Type B pancreatic cell (in vitro differentiated cells): ENCODE measurements at regions not wholly inside any gene's neighbourhood (a gene's known extent, or its start where the extent isn't known, plus 50 kb on each side); places are given as distances from the start of the nearest gene placed in this dataset.

Source experiments
- DNase-seq: peaks from one replicate; pipeline ENCODE4 v3.0.0; 2021; ENCODE audit warnings: mixed read lengths; ENCODE audit not compliant: unreplicated experiment; ENCODE audit errors: extremely low spot score
- H3K27ac Mint-ChIP-seq: 2 replicates; pipeline ENCODE4 v1.8.0; 2021; ENCODE audit warnings: mild to moderate bottlenecking, mixed read lengths
- H3K27me3 Mint-ChIP-seq: 2 replicates; pipeline ENCODE4 v1.8.0; 2021; ENCODE audit warnings: mixed read lengths
- H3K36me3 Mint-ChIP-seq: 2 replicates; pipeline ENCODE4 v1.8.0; 2021; ENCODE audit warnings: mixed read lengths
- H3K4me1 Mint-ChIP-seq: one replicate; pipeline ENCODE4 v1.8.0; 2021; ENCODE audit warnings: mixed read lengths; ENCODE audit not compliant: unreplicated experiment
- H3K4me3 Mint-ChIP-seq: 2 replicates; pipeline ENCODE4 v1.8.0; 2021; ENCODE audit warnings: mild to moderate bottlenecking, mixed read lengths
- H3K9me3 Mint-ChIP-seq: 2 replicates; pipeline ENCODE4 v1.8.0; 2021; ENCODE audit warnings: mixed read lengths
- TF ChIP-seq, protein P1 (sequence below): fragments of 200-600 bp; sonication (generic); conservative IDR thresholded peaks from 2 replicates; pipeline ENCODE4 v1.5.0; 2021; ENCODE audit warnings: antibody characterized with exemption, mild to moderate bottlenecking

DNA sequence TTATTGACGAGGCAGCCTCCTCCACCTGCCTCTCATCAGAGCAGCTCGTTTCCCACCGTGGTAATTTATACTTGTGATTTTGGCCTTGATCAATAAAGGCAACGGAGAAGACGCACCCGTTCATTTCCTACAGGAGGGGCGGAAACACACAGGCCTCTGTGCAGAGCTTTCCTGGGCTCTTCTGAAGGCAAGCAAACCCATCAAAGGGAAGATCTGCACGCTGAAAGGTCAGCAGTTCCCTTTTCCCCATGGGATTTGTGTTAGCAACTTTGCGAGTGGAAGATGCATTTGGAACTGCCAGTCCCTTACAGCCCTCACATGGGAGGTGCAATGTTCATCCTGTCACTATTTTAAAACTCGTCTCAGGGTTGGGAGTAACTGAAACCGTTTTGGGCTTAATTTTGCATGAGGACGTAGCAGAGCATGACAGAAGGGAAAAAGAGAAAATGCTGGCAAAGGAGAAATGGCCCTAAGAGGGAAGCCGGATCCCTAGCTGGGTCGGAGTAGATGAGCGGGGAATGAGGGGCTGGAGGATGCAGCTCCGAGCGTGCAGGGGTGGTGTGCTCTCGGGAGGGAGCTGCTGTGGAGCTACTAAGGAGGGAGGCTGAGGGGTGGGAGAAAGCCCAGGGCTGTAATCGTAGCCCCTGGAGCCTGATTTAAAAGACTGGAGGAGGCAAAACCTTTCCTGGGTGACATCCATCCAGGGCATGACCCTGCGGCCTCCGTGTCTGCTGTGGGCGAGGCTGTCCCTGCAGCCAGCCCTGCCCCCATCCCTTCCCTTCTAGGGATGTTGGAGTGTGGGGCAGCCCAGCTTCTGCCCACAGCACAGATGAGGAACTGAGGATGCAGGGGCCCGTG, 111.1 kb upstream of the FAM20C start:
- no peak overlapping the region for H3K27ac Mint-ChIP-seq
- no peak for DNase-seq
- H3K4me3 Mint-ChIP-seq, result no peak overlapping the region
- TF ChIP-seq, protein P1, sequence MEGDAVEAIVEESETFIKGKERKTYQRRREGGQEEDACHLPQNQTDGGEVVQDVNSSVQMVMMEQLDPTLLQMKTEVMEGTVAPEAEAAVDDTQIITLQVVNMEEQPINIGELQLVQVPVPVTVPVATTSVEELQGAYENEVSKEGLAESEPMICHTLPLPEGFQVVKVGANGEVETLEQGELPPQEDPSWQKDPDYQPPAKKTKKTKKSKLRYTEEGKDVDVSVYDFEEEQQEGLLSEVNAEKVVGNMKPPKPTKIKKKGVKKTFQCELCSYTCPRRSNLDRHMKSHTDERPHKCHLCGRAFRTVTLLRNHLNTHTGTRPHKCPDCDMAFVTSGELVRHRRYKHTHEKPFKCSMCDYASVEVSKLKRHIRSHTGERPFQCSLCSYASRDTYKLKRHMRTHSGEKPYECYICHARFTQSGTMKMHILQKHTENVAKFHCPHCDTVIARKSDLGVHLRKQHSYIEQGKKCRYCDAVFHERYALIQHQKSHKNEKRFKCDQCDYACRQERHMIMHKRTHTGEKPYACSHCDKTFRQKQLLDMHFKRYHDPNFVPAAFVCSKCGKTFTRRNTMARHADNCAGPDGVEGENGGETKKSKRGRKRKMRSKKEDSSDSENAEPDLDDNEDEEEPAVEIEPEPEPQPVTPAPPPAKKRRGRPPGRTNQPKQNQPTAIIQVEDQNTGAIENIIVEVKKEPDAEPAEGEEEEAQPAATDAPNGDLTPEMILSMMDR, result no peak
- no peaks in the 10 kb centered on the region for H3K9me3 Mint-ChIP-seq
- H3K36me3 Mint-ChIP-seq, result no peaks in the 10 kb centered on the region
- peaks cover 21% of the 10 kb centered on the region for H3K27me3 Mint-ChIP-seq
- H3K4me1 Mint-ChIP-seq, result peaks cover 14% of the 10 kb centered on the region

- H3K4me3 Mint-ChIP-seq, result no peak overlapping the region
- H3K36me3 Mint-ChIP-seq, result no peaks in the 10 kb centered on the region
- DNase-seq, result no peak
- H3K27me3 Mint-ChIP-seq, result peaks cover 21% of the 10 kb centered on the region
- H3K4me1 Mint-ChIP-seq, result peaks cover 14% of the 10 kb centered on the region
- TF ChIP-seq, protein P1, result no peak
- H3K27ac Mint-ChIP-seq, result no peak overlapping the region
- no peaks in the 10 kb centered on the region for H3K9me3 Mint-ChIP-seq
These were observed 110.2 kb upstream of the FAM20C start for GRCh38 chr7:81926-82756.

DNA sequence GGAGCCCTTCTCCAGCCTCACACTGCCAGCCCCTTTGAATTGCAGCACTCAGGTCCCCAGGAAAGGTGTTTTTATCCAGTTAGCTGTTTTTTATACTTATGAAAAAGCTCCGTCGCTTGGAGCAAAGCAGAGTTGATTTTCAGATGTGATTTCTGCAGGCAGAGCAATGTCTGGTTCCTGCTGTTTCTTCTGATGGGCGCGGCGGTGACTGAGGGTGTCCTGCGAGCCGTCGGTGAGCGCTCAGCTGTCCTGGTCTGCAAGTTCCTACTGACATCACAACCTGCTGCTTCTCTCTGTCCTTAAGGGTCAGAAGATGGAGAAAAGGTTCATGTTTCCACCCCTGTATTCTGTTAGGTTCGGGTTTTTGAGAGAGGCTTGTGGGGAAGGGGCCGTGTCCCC, 109.6 kb upstream of the FAM20C start:
- TF ChIP-seq, protein P1, result no peak
- no peaks in the 10 kb centered on the region for H3K36me3 Mint-ChIP-seq
- peaks cover 14% of the 10 kb centered on the region for H3K4me1 Mint-ChIP-seq
- H3K27ac Mint-ChIP-seq, result no peak overlapping the region
- H3K4me3 Mint-ChIP-seq, result no peak overlapping the region
- H3K27me3 Mint-ChIP-seq, result peaks cover 21% of the 10 kb centered on the region
- no peaks in the 10 kb centered on the region for H3K9me3 Mint-ChIP-seq
- no peak for DNase-seq

DNA sequence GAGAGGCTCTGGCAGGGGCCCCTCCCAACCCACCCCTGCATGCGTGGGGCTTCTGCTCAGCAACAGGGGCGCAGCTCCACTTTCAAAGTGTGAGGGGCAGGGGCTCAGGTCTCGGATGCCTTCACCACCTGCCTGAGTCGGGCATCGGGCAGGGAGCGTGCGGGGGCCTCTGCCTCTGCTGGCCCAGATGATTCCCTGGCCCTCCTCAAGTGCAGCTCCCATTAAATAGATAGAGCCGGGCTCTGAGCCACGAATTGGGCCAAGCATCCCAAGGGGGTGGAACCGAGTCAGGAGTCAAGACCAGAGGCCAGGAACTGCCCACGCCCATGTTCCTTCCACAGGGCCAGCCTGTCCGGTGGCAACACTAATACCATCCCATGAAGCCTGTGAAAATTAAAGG, 108.9 kb upstream of the FAM20C start:
- DNase-seq, result no peak
- H3K36me3 Mint-ChIP-seq, result no peaks in the 10 kb centered on the region
- H3K27me3 Mint-ChIP-seq, result peaks cover 21% of the 10 kb centered on the region
- H3K27ac Mint-ChIP-seq, result no peak overlapping the region
- H3K4me1 Mint-ChIP-seq, result peaks cover 14% of the 10 kb centered on the region
- no peaks in the 10 kb centered on the region for H3K9me3 Mint-ChIP-seq
- TF ChIP-seq, protein P1, result no peak
- no peak overlapping the region for H3K4me3 Mint-ChIP-seq

- no peak overlapping the region for H3K27ac Mint-ChIP-seq
- no peaks in the 10 kb centered on the region for H3K9me3 Mint-ChIP-seq
- no peak for DNase-seq
- TF ChIP-seq, protein P1, result no peak
- H3K4me3 Mint-ChIP-seq, result no peak overlapping the region
- no peaks in the 10 kb centered on the region for H3K36me3 Mint-ChIP-seq
- H3K4me1 Mint-ChIP-seq, result peaks cover 17% of the 10 kb centered on the region
- H3K27me3 Mint-ChIP-seq, result peaks cover 21% of the 10 kb centered on the region
These were observed 108.3 kb upstream of the FAM20C start for GRCh38 chr7:83861-84632.
